ENCODE measurements at regions not wholly inside any gene's neighbourhood (a gene's known extent, or its start where the extent isn't known, plus 50 kb on each side); places are given as distances from the start of the nearest gene placed in this dataset.
"Not testable (repeated sequence)": the region's sequence is repeated elsewhere in the genome, so short reads cannot be mapped to it uniquely, and the experiment has no call there.

- intact Hi-C loops (cut with micrococcal nuclease), result no loop called here
- ATAC-seq (no peak), DNase-seq (no peak)
Measured at GRCh38 chr6:15153191-15153590, 92.7 kb upstream of the JARID2 start.

GRCh38 chr6:15157479-15157878 lies 88.4 kb upstream of the JARID2 start:
- ATAC-seq (no peak), DNase-seq (no peak)
- intact Hi-C loops (cut with micrococcal nuclease), result no loop called here

GRCh38 chr6:15158821-15159619 lies 86.8 kb upstream of the JARID2 start:
- ATAC-seq (no peak), DNase-seq (no peak)
- intact Hi-C loops (cut with micrococcal nuclease), result no loop called here

GRCh38 chr6:15160812-15161211 lies 85.1 kb upstream of the JARID2 start:
- intact Hi-C loops (cut with micrococcal nuclease), result no loop called here
- ATAC-seq, result no peak
- no peak for DNase-seq

GRCh38 chr6:15164855-15165254 lies 81.0 kb upstream of the JARID2 start:
- ATAC-seq; DNase-seq; intact Hi-C loops (cut with micrococcal nuclease): not testable (repeated sequence)

DNA sequence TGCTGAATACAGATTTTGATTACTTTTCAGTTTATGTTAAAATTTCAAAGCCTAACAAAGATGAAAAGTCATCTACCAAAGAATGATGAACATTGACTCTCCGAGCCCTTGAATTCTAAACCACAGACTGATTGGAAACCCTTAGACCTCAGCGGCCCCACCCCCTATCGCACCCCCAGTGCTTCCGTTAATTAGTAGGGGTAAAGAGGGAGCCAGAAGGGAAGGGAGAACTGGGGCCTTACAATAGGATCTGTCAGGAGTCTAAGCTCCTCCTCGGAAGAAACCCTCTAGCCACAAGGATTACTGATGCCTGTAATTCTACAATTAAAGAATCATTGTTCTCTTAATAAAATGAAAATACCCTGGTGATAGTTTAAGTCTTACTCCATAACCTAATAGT lies 79.7 kb upstream of the JARID2 start:
- ATAC-seq (no peak), DNase-seq (no peak)
- intact Hi-C loops (cut with micrococcal nuclease), result no loop called here

DNA sequence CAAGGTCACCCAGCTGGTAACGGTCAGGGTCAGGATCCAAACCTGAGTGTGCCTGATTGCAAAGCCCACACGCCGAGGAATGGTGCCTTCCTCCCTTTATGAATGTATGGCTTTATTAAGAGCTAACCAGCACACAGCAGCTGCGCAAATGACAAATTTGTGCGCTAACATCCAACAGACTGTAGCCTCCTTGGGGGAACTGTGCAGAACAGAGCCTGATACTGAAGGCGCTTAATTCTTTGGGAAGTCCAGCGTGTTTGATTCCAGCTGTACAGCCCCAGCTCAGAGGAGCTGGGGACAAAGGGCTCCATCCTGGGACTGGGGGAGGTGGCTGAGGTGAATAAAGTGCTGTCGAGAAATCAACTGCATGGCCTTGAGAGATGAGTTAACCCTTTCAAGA lies 75.7 kb upstream of the JARID2 start:
- intact Hi-C loops (cut with micrococcal nuclease), result no loop called here
- DNase-seq (no peak), ATAC-seq (no peak)

DNA sequence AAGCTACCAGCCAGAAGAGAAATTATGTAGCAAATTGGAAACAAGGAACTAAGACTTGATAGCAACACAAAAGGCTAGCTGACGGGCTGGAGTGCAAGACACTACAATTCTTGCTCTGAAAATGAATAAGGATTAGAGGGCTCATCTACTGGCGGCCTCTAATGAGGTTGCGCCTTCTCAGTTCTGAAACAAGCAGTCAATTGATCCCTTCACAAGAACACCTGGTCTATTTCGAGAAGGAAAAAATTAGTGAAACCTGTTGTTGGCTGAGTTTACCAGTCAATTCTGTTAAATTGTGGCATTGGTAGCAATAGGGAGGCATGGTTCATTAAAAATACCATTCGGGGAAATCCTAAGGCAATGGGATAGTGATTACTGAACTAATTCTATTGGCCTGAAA lies 74.8 kb upstream of the JARID2 start:
- DNase-seq (no peak), ATAC-seq (no peak)
- intact Hi-C loops (cut with micrococcal nuclease), result no loop called here

GRCh38 chr6:15176816-15177370 lies 69.0 kb upstream of the JARID2 start:
- intact Hi-C loops (cut with micrococcal nuclease), result no loop called here
- ATAC-seq, result no peak
- no peak for DNase-seq

DNA sequence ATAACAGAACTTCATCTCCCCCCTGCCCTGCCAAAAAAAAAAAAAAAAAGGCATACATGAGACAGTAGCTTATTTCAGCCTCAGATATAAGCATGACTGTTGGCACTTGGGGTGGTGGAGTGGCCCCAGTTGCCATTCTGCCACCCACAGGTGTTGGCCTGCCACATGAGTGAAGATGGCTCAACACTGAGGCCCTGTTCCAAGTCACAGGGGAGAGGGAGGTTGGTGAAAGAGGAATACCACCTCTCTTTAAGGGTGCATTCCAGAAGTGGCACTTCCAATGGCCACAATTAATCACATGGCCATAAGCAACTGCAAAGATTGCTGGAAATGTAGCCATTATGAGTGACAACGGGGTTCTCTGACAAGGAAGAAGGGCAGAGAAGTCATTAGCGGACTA lies 61.9 kb upstream of the JARID2 start:
- ATAC-seq, result no peak
- intact Hi-C loops (cut with micrococcal nuclease), result no loop called here
- DNase-seq, result no peak

- no peak for ATAC-seq
- intact Hi-C loops (cut with micrococcal nuclease), result no loop called here
- no peak for DNase-seq
Measured at GRCh38 chr6:15184441-15184861, 61.4 kb upstream of the JARID2 start.

GRCh38 chr6:15185111-15185510 lies 60.8 kb upstream of the JARID2 start:
- intact Hi-C loops (cut with micrococcal nuclease); DNase-seq: not testable (repeated sequence)

DNA sequence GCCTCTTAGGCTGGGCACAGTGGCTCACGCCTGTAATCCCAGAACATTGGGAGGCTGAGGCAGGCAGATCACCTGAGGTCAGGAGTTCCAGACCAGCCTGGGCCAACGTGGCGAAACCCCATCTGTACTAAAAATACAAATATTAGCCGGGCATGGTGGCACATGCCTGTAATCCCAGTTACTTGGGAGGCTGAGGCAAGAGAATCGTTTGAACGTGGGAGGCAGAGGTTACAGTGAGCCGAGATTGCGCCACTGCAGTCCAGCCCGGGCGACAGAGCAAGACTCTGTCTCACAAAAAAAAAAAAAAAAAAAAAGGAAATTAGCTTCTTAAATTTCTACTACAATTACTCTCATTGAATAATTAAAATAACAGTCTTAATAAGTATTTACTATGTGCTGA lies 52.4 kb upstream of the JARID2 start:
- DNase-seq; intact Hi-C loops (cut with micrococcal nuclease); ATAC-seq: not testable (repeated sequence)

More at GRCh38 chr6:15185111-15185510, 60.8 kb upstream of the JARID2 start:
- ATAC-seq, result not testable (repeated sequence)

DNA sequence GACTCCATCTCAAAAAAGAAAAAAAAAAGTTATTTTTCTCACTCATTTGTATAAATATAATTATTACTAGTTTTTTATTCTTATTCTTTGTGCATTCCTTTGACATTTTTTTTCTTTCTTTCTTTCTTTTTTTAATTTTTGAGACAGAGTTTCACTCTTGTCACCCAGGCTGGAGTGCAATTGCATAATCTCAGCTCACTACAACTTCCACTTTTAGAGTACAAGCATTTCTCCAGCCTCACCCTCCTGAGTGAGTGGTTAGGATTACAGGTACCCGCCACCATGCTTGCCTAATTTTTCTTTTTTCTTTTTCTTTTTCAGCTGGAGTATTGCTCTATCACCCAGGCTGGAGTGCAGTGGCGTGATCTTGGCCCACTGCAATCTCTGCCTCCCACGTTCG lies 51.4 kb upstream of the JARID2 start:
- ATAC-seq, result no peak
- intact Hi-C loops (cut with micrococcal nuclease), result no loop called here
- no peak for DNase-seq
